H1 (cell line): ENCODE measurements at regions not wholly inside any gene's neighbourhood (a gene's known extent, or its start where the extent isn't known, plus 50 kb on each side); places are given as distances from the start of the nearest gene placed in this dataset.

Experiments used
- CTCF ChIA-PET: fragments of 300-600 bp; sonication (Branson Sonifier 250); formaldehyde crosslinking; loops from one replicate; lab custom pipeline; 2021; ENCODE audit not compliant: partially characterized antibody; lab: Charles Lee
- POLR2A ChIA-PET: fragments of 300-600 bp; sonication (Branson Sonifier 250); formaldehyde crosslinking; loops from one replicate; lab custom pipeline; 2021; ENCODE audit warnings: inconsistent platforms; ENCODE audit not compliant: partially characterized antibody; lab: Charles Lee
- DNase-seq, 2 experiments: peaks; one replicate each; pipeline versions ENCODE4 v3.0.0 to v3.0.0-alpha.2; 2010 to 2022; ENCODE audit warnings: low spot score in 2 of 2, low read depth in 1 of 2, mixed read lengths in 1 of 2
- FAIRE-seq: peaks from 2 replicates; lab custom pipeline; 2011; peaks lifted over from hg19 to GRCh38; lab: Jason Lieb, UNC
- H2AFZ ChIP-seq: 2 replicates; pipeline ENCODE4 v1.8.1; 2012; ENCODE audit warnings: low read length, inconsistent platforms
- H2AK5ac ChIP-seq: 2 replicates; pipeline ENCODE4 v1.6.1; 2013; ENCODE audit warnings: low read depth, low read length
- H2BK120ac ChIP-seq: replicated peaks from 2 replicates; pipeline ENCODE3; 2013; ENCODE audit warnings: low read depth, low read length, inconsistent platforms
- H2BK12ac ChIP-seq: 2 replicates; pipeline ENCODE4 v1.6.1; 2013; ENCODE audit warnings: low read depth, low read length
- H2BK15ac ChIP-seq: 2 replicates; pipeline ENCODE4 v1.6.1; 2013; ENCODE audit warnings: low read length
- H2BK20ac ChIP-seq: 2 replicates; pipeline ENCODE4 v1.6.1; 2013; ENCODE audit warnings: low read length
- H2BK5ac ChIP-seq: 2 replicates; pipeline ENCODE4 v1.6.1; 2013; ENCODE audit warnings: low read depth, low read length
- H3K14ac ChIP-seq: 2 replicates; pipeline ENCODE4 v1.6.1; 2013; ENCODE audit warnings: inconsistent platforms; ENCODE audit not compliant: insufficient read length
- H3K18ac ChIP-seq: 2 replicates; pipeline ENCODE4 v1.6.1; 2013; ENCODE audit warnings: low read length; ENCODE audit errors: extremely low read depth
- H3K23ac ChIP-seq: 2 replicates; pipeline ENCODE4 v1.6.1; 2013; ENCODE audit warnings: inconsistent platforms; ENCODE audit not compliant: insufficient read length
- H3K23me2 ChIP-seq: 2 replicates; pipeline ENCODE4 v1.6.1; 2013; ENCODE audit warnings: low read depth, low read length
- H3K27ac ChIP-seq: 2 replicates; pipeline ENCODE4 v1.6.1; 2011; ENCODE audit warnings: low read depth, low read length, inconsistent platforms
- H3K27me3 ChIP-seq, 4 experiments: replicated peaks in 1 of 4; 1 replicate in 1 of 4; 2 replicates in 3 of 4; pipeline versions ENCODE4 v1.6.1 to v1.8.1; 2011 to 2013; ENCODE audit warnings: low read length in 3 of 4, mild to moderate bottlenecking in 3 of 4, inconsistent platforms in 2 of 4, mixed read lengths in 2 of 4, moderate library complexity in 1 of 4; ENCODE audit not compliant: control insufficient read depth in 3 of 4, insufficient read depth in 3 of 4; ENCODE audit errors: extremely low read depth in 1 of 4
- H3K36me3 ChIP-seq, 4 experiments: 2 replicates each; pipeline versions ENCODE4 v1.6.1 to v1.8.1; 2011 to 2013; ENCODE audit warnings: mild to moderate bottlenecking in 4 of 4, low read length in 3 of 4, moderate library complexity in 2 of 4, control low read depth in 1 of 4, inconsistent platforms in 1 of 4; ENCODE audit not compliant: insufficient read depth in 4 of 4, control insufficient read depth in 2 of 4
- H3K4ac ChIP-seq: replicated peaks from 2 replicates; pipeline ENCODE3; 2013; ENCODE audit warnings: low read length, low read depth, mixed read lengths, inconsistent platforms; ENCODE audit not compliant: insufficient read length
- H3K4me1 ChIP-seq, 4 experiments: replicated peaks in 1 of 4; 1 replicate in 1 of 4; 2 replicates in 3 of 4; pipeline versions ENCODE4 v1.6.1 to v1.8.1; 2011 to 2013; ENCODE audit warnings: low read length in 3 of 4, inconsistent platforms in 2 of 4, mixed read lengths in 1 of 4; ENCODE audit not compliant: insufficient read depth in 4 of 4, control insufficient read depth in 3 of 4
- H3K4me2 ChIP-seq, 2 experiments: 2 replicates each; pipeline versions ENCODE4 v1.6.1 to v1.8.1; 2011 to 2013; ENCODE audit warnings: low read depth in 2 of 2, low read length in 2 of 2, control low read depth in 1 of 2, inconsistent platforms in 1 of 2, mild to moderate bottlenecking in 1 of 2; ENCODE audit not compliant: insufficient read depth in 1 of 2
- H3K4me3 ChIP-seq, 4 experiments: fragments of 200-600, 300-600 bp in 1 of 4; sonication (generic), shearing (Covaris generic), sonication (Bioruptor Twin) in 1 of 4; 2 replicates each; pipeline versions ENCODE4 v1.5.1 to v1.8.1; 2011 to 2016; ENCODE audit warnings: low read length in 4 of 4, low read depth in 3 of 4, control low read depth in 2 of 4, inconsistent platforms in 2 of 4, mild to moderate bottlenecking in 2 of 4, mixed read lengths in 1 of 4, moderate library complexity in 1 of 4; ENCODE audit not compliant: insufficient read depth in 2 of 4; ENCODE audit errors: extremely low read depth in 1 of 4
- H3K56ac ChIP-seq: replicated peaks from 2 replicates; pipeline ENCODE3; 2013; ENCODE audit warnings: low read depth, mild to moderate bottlenecking, mixed read lengths, low read length, inconsistent platforms; ENCODE audit not compliant: insufficient read length
- H3K79me1 ChIP-seq: 2 replicates; pipeline ENCODE4 v1.6.1; 2013; ENCODE audit warnings: low read depth, low read length, control low read depth
- H3K79me2 ChIP-seq, 2 experiments: 2 replicates each; pipeline versions ENCODE4 v1.6.1 to v1.8.1; 2012 to 2013; ENCODE audit warnings: low read length in 2 of 2, mild to moderate bottlenecking in 2 of 2, inconsistent platforms in 1 of 2; ENCODE audit not compliant: insufficient read depth in 2 of 2, control insufficient read depth in 1 of 2
- H3K9ac ChIP-seq, 4 experiments: replicated peaks in 1 of 4; 1 replicate in 1 of 4; 2 replicates in 3 of 4; pipeline versions ENCODE4 v1.6.1 to v1.8.1; 2011 to 2013; ENCODE audit warnings: low read depth in 3 of 4, low read length in 3 of 4, control low read depth in 2 of 4, mild to moderate bottlenecking in 2 of 4, moderate library complexity in 2 of 4, inconsistent platforms in 1 of 4; ENCODE audit errors: extremely low read depth in 1 of 4
- H3K9me3 ChIP-seq, 2 experiments: 2 replicates each; pipeline versions ENCODE4 v1.6.1 to v1.8.1; 2012 to 2013; ENCODE audit warnings: mild to moderate bottlenecking in 2 of 2, moderate library complexity in 2 of 2, control low read depth in 1 of 2, inconsistent platforms in 1 of 2, low read depth in 1 of 2, low read length in 1 of 2, mixed read lengths in 1 of 2; ENCODE audit not compliant: insufficient read depth in 2 of 2
- H4K20me1 ChIP-seq, 2 experiments: replicated peaks in 1 of 2; 2 replicates each; pipeline versions ENCODE3 to v1.8.1; 2011 to 2013; ENCODE audit warnings: inconsistent platforms in 2 of 2, low read length in 2 of 2, mild to moderate bottlenecking in 1 of 2; ENCODE audit not compliant: insufficient read depth in 2 of 2, control insufficient read depth in 1 of 2
- H4K5ac ChIP-seq: 2 replicates; pipeline ENCODE4 v1.6.1; 2013; ENCODE audit warnings: low read length, low read depth, mixed read lengths, inconsistent platforms; ENCODE audit not compliant: insufficient read length
- H4K8ac ChIP-seq: 2 replicates; pipeline ENCODE4 v1.8.0; 2013; ENCODE audit warnings: mild to moderate bottlenecking, moderate library complexity, low read length, inconsistent platforms; ENCODE audit not compliant: insufficient read depth; ENCODE audit errors: extremely low read depth
- H4K91ac ChIP-seq: replicated peaks from 2 replicates; pipeline ENCODE3; 2013; ENCODE audit warnings: low read length, mixed read lengths, inconsistent platforms; ENCODE audit not compliant: insufficient read length
- BRCA1 ChIP-seq: IDR thresholded peaks from 2 replicates; pipeline ENCODE4 v1.6.1; 2012; ENCODE audit warnings: low read depth, low read length, improper control_type of control experiment
- CBX8 ChIP-seq: fragments of 300-800, 300-1000 bp; sonication (generic); IDR thresholded peaks from 2 replicates; pipeline ENCODE4 v1.7.1; 2016; ENCODE audit warnings: low read depth, low read length, borderline replicate concordance
- CHD1 ChIP-seq: IDR thresholded peaks from 2 replicates; pipeline ENCODE4 v1.6.1; 2012; ENCODE audit warnings: low read depth, low read length, improper control_type of control experiment
- CREB1 ChIP-seq: IDR thresholded peaks from 2 replicates; pipeline ENCODE4 v1.6.1; 2012; ENCODE audit warnings: inconsistent platforms
- EZH2 ChIP-seq: fragments of 200-600 bp; sonication (generic); IDR thresholded peaks from 2 replicates; pipeline ENCODE4 v1.7.1; 2012; ENCODE audit warnings: low read depth, mild to moderate bottlenecking, moderate library complexity, low read length, inconsistent platforms; ENCODE audit not compliant: severe bottlenecking
- FOSL1 ChIP-seq: IDR thresholded peaks from 2 replicates; pipeline ENCODE4 v1.6.1; 2011; ENCODE audit warnings: mild to moderate bottlenecking, low read depth, low read length, moderate library complexity; ENCODE audit not compliant: insufficient read depth
- HDAC2 ChIP-seq, 2 experiments: fragments of 300-600 bp in 1 of 2; sonication (generic) in 1 of 2; IDR thresholded peaks; 2 replicates each; pipeline ENCODE4 v1.6.1; 2011 to 2012; ENCODE audit warnings: low read depth in 2 of 2, low read length in 2 of 2, mild to moderate bottlenecking in 2 of 2, moderate library complexity in 2 of 2, borderline replicate concordance in 1 of 2, inconsistent platforms in 1 of 2
- JUND ChIP-seq: IDR thresholded peaks from 2 replicates; pipeline ENCODE4 v1.6.1; 2011; ENCODE audit warnings: mild to moderate bottlenecking, improper control_type of control experiment, low read length
- PHF8 ChIP-seq: fragments of 200-600 bp; sonication (generic); conservative IDR thresholded peaks from 2 replicates; pipeline ENCODE4 v1.7.1; 2012; ENCODE audit warnings: low read depth, mild to moderate bottlenecking, inconsistent platforms, low read length, moderate library complexity
- RNF2 ChIP-seq: fragments of 200-900, 300-1000 bp; sonication (generic); IDR thresholded peaks from 2 replicates; pipeline ENCODE4 v1.7.1; 2016; ENCODE audit warnings: borderline replicate concordance, low read depth, mild to moderate bottlenecking, antibody characterized with exemption, low read length; ENCODE audit not compliant: poor library complexity, severe bottlenecking; ENCODE audit errors: missing control alignments
- RXRA ChIP-seq: IDR thresholded peaks from 2 replicates; pipeline ENCODE4 v1.6.1; 2011; ENCODE audit warnings: low read depth, mild to moderate bottlenecking, low read length, moderate library complexity; ENCODE audit not compliant: insufficient read depth
- USF2 ChIP-seq: IDR thresholded peaks from 2 replicates; pipeline ENCODE4 v1.6.1; 2011; ENCODE audit warnings: low read length, improper control_type of control experiment
- WGBS, 2 experiments: shearing (Covaris generic) in 1 of 2; methylation state at CpG; one replicate each; pipeline versions ENCODE4 v1.1.6 to v1.1.7; 2013 to 2015; ENCODE audit warnings: low lambda C conversion rate in 2 of 2, mixed read lengths in 2 of 2, inconsistent platforms in 1 of 2, low coverage in 1 of 2, missing lambda C conversion rate in 1 of 2; ENCODE audit not compliant: insufficient replicate concordance in 2 of 2, insufficient coverage in 1 of 2, insufficient read length in 1 of 2; ENCODE audit errors: extremely low coverage in 1 of 2, missing lambda C conversion rate in 1 of 2; 5-methylcytosine and 5-hydroxymethylcytosine counted together

DNA sequence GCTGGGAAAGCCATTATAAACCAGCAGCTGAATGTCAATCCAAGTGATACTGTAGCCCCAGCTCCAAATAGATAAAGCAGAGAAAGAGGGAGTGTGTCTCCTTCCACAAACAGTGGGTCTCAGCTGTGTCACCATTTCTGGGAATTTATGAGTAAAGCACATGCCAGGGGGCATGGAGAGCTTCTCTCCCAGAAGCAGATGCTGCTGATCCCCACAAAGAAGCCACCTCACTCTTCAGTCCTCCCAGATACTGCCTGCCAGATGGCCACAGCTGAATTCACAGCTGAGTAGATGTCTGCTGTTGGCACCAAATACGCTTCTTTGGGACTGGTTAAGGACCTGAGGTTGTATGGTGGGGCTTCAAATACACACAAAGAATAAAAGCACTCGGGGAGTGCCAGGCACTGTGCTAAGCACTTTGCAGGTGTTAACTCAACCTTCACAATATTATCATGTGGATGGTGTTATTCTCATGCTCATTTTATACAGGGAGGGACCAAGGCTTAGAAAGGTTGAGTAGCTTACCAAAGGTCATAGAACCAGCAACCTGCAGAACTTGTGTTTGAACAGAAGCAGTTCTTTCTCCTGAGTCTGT, 298.3 kb downstream of the CDH11 start:
- no peak overlapping the region for H3K27ac ChIP-seq
- H2BK5ac ChIP-seq: no peak overlapping the region
- no peaks in the 10 kb centered on the region for H3K23me2 ChIP-seq
- no peaks in the 10 kb centered on the region for H3K27me3 ChIP-seq
- H2BK120ac ChIP-seq: no peak overlapping the region
- H3K4me3 ChIP-seq: no peak overlapping the region
- ChIA-PET CTCF (no interaction called here), POLR2A (no interaction called here)
- FAIRE-seq (no peak), DNase-seq (no peak)
- no peaks in the 10 kb centered on the region for H3K9me3 ChIP-seq
- 100% methylated on average over 2 of the region's 2 CpGs; no CpG with 5 or more reads in 1 of the 2 experiments for whole genome bisulfite sequencing, 2 experiments
- H4K8ac ChIP-seq: no peak overlapping the region
- no peak overlapping the region for H3K18ac ChIP-seq
- no peak overlapping the region for H3K23ac ChIP-seq
- H2BK20ac ChIP-seq: no peak overlapping the region
- H4K20me1 ChIP-seq: no peaks in the 10 kb centered on the region
- no peak overlapping the region for H3K4ac ChIP-seq
- H3K79me1 ChIP-seq: no peaks in the 10 kb centered on the region
- TF ChIP-seq RNF2: no peak
- no peak for TF ChIP-seq PHF8
- TF ChIP-seq JUND: no peak
- TF ChIP-seq USF2: no peak
- no peak for TF ChIP-seq CREB1
- TF ChIP-seq EZH2: no peak
- TF ChIP-seq FOSL1: no peak
- no peak for TF ChIP-seq RXRA
- no peak for TF ChIP-seq CHD1
- no peak for TF ChIP-seq BRCA1
- no peak for TF ChIP-seq CBX8
- no peak for TF ChIP-seq HDAC2 (IDR thresholded peaks at IDR 0.05; ENCODE audit: borderline replicate concordance in 1 of 2, low read depth in 2 of 2, low read length in 2 of 2)
- no peak overlapping the region for H2BK15ac ChIP-seq
- no peak overlapping the region for H4K91ac ChIP-seq
- no peak overlapping the region for H3K14ac ChIP-seq
- H3K79me2 ChIP-seq: no peaks in the 10 kb centered on the region
- H3K56ac ChIP-seq: no peak overlapping the region
- no peak overlapping the region for H2AK5ac ChIP-seq
- H2AFZ ChIP-seq: no peak overlapping the region
- no peak overlapping the region for H4K5ac ChIP-seq
- no peak overlapping the region for H3K9ac ChIP-seq
- no peaks in the 10 kb centered on the region for H3K36me3 ChIP-seq
- H3K4me2 ChIP-seq: no peak overlapping the region
- H2BK12ac ChIP-seq: no peak overlapping the region
- no peaks in the 10 kb centered on the region for H3K4me1 ChIP-seq
